LNCaP clone FGC (cell line): ENCODE measurements at regions not wholly inside any gene's neighbourhood (a gene's known extent, or its start where the extent isn't known, plus 50 kb on each side); places are given as distances from the start of the nearest gene placed in this dataset.

Source experiments
- DNase-seq: peaks from one replicate; pipeline ENCODE4 v3.0.0-alpha.2; 2011; ENCODE audit warnings: low read depth
- H3K4me3 ChIP-seq: 2 replicates; pipeline ENCODE4 v1.5.1; 2011; ENCODE audit warnings: mild to moderate bottlenecking, low read depth, low read length, control low read depth
- CTCF ChIP-seq: IDR thresholded peaks from 2 replicates; pipeline ENCODE4 v1.5.1; 2012; ENCODE audit warnings: mild to moderate bottlenecking; ENCODE audit not compliant: control insufficient read depth, insufficient read depth; ENCODE audit errors: extremely low read depth

DNA sequence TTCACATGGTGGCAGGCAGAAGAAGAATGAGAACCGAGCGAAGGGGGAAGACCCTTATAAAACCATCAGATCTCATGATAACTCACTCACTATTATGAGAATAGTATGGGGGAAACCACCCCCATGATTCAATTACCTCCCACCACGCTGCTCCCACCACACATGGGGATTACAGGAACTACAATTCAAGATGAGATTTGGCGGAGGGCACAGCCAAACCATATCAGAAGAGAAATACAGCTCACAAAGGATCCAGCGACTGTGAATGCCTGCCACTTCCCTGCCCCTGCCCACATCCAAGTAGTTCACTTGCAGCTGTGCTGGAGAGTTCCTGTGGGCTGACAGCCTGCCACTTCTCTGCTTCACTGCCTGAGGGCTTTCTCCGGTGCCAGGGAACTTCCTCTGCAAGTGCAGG is 148.7 kb downstream of the C7orf25 start:
- no peak for TF ChIP-seq CTCF
- no peak overlapping the region for H3K4me3 ChIP-seq
- DNase-seq: no peak

DNA sequence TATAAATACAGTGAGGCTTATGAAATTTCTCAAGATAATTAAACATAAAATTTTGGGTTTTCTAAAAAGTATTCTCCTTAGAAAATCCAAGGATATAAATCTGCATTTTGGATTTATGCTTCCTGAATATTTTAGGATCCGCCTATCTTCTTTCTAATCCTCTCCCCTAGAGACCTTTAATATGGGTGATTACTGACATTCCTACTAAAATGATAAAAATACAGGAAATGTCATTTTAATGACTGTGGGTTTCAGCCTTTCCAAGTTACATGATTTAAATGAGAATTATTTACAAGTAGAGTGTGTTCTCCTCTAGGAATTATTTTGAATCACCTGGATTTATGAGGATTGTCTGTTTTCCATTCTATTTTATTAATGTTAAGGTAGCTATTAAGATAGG is 150.4 kb downstream of the C7orf25 start:
- DNase-seq: no peak
- no peak for TF ChIP-seq CTCF
- no peak overlapping the region for H3K4me3 ChIP-seq

GRCh38 chr7:42758124-42758523 is 153.7 kb downstream of the C7orf25 start:
- no peak for DNase-seq
- TF ChIP-seq CTCF: no peak
- no peak overlapping the region for H3K4me3 ChIP-seq

GRCh38 chr7:42756841-42757240 is 155.0 kb downstream of the C7orf25 start:
- no peak for TF ChIP-seq CTCF
- DNase-seq: no peak
- H3K4me3 ChIP-seq: no peak overlapping the region

DNA sequence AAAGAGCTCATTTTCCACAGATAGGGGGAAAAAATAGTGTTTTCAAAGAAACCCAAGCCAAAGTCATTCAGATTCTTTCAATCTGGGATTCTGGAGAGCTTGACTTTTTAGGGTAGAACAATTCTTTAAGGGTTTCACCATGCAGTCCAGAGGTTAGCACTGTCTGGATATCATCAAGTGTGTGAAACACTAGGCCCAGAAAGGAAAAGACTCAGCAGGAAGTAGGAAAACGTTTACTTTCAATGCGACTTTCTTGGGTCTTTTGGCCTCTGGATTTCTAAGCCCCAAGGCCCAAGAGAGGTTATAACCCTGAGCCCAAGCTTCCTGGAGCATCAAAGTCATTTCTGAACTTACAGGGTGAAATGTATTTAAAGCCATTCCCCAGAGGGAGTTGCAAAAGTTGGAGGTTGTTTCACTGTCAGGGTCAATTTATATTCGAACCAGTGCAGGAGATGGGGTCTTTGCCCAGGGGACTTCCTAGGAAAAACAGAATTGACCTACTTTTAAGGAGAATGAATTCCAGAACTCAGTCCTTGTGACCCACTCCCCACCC is 158.0 kb downstream of the C7orf25 start:
- no peak overlapping the region for H3K4me3 ChIP-seq
- TF ChIP-seq CTCF: no peak
- no peak for DNase-seq

DNA sequence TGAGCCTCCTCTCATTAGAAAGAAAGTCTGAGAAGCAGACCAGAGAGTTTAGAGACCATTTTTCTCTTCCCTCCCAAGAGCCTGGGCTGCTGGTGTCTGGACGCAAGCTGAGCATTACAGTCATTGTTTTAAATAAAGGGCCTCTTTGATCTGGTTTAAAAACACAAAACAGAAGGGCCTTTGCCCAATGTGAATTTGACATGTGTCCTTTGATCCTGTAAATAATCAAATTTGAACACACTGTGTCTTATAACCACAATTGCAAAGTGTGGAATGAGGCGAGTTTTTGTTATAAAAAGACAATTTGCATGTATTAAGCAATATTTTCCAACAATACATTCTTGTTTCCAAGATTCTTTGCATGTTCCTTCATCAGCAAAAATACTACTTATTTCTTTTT is 158.5 kb downstream of the C7orf25 start:
- DNase-seq: no peak
- H3K4me3 ChIP-seq: no peak overlapping the region
- no peak for TF ChIP-seq CTCF

DNA sequence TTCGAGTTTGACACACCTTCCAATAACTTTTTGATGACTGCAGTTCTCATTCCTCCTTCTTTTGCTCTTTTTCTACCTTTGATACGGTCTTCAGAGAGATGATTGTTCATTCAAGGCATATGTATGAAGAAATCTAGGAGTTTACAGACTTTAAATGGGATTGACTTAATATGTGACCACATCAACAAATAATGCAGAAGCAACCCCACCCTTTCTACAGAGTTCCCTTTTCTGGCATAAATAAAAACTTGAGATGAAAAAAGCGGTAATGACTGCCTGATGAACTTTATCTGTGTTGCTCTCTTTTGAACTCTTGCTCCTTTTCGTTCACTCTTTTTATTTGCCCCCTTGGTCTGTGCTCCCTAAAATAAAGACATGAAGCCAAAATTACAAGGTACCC is 161.7 kb downstream of the C7orf25 start:
- TF ChIP-seq CTCF: no peak
- DNase-seq: no peak
- no peak overlapping the region for H3K4me3 ChIP-seq
